Suprapubic skin (tissue), 4 donors: ENCODE measurements at regions not wholly inside any gene's neighbourhood (a gene's known extent, or its start where the extent isn't known, plus 50 kb on each side); places are given as distances from the start of the nearest gene placed in this dataset.

Experiments
- DNase-seq, 2 donors: peaks; one replicate each; pipeline ENCODE4 v3.0.0-alpha.2; 2019; ENCODE audit warnings: low spot score in 2 of 2
- H3K27ac ChIP-seq: fragments of 200-600 bp; sonication (generic); one replicate; pipeline ENCODE4 v1.5.1; 2019
- H3K27me3 ChIP-seq: fragments of 200-600 bp; sonication (generic); one replicate; pipeline ENCODE4 v1.5.1; 2019
- H3K36me3 ChIP-seq: fragments of 200-600 bp; sonication (generic); one replicate; pipeline ENCODE4 v1.5.1; 2019
- H3K4me1 ChIP-seq: fragments of 200-600 bp; sonication (generic); one replicate; pipeline ENCODE4 v1.5.1; 2019
- H3K4me3 ChIP-seq: fragments of 200-600 bp; sonication (generic); one replicate; pipeline ENCODE4 v1.5.1; 2019; ENCODE audit warnings: mild to moderate bottlenecking
- H3K9me3 ChIP-seq: fragments of 200-600 bp; sonication (generic); one replicate; pipeline ENCODE4 v1.5.1; 2019
- CTCF ChIP-seq, 2 donors: fragments of 200-600 bp in 1 of 2; fragments of 450-650 bp in 1 of 2; sonication (generic) in 1 of 2; IDR thresholded peaks; one replicate each; pipeline ENCODE4 v1.5.1; 2016 to 2019; ENCODE audit warnings: antibody characterized with exemption in 2 of 2, mild to moderate bottlenecking in 1 of 2, moderate library complexity in 1 of 2
- EP300 ChIP-seq: sonication (generic); formaldehyde crosslinking; IDR thresholded peaks from one replicate; pipeline ENCODE4 v1.6.1; 2017; ENCODE audit warnings: antibody characterized with exemption
- POLR2A ChIP-seq, 2 donors: fragments of 450-650 bp; IDR thresholded peaks; one replicate each; pipeline ENCODE4 v1.6.1; 2017; ENCODE audit warnings: antibody characterized with exemption in 2 of 2, mild to moderate bottlenecking in 2 of 2, moderate library complexity in 2 of 2
- POLR2AphosphoS5 ChIP-seq, 3 donors: sonication (generic); formaldehyde crosslinking; IDR thresholded peaks; one replicate each; pipeline ENCODE4 v1.6.1; 2017; ENCODE audit warnings: antibody characterized with exemption in 3 of 3
- WGBS: methylation state at CpG from one replicate; pipeline ENCODE4 v1.1.5; 2018; 5-methylcytosine and 5-hydroxymethylcytosine counted together

DNA sequence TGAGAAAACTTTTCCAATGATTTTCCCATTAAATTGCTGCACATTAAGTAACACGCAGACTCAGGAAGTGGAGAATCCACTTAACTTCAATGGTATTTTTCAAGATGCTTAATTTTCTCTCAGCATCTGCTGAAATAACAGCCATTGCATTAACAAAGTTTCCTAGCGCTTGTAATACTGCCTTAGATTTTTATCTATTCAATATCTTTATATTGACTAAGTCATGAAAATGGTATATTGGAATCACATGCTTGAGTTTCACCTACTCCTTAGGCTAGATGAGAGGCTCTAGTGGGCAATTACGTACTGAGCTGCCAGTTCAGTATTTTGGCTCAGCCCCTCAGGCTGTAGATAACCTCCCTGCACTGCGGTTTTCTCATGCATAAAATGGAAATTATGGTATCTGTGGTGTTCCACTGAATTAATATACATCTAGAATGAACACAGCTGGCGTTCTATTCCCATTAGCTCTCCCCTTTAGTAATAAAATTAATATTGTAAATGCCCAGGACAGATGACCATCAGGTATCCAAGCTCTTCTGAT lies 112.9 kb downstream of the MTX3 start:
- no peak for DNase-seq
- H3K4me3 ChIP-seq, result no peak overlapping the region
- H3K36me3 ChIP-seq, result no peaks in the 10 kb centered on the region
- TF ChIP-seq POLR2AphosphoS5 (IDR thresholded peaks at IDR 0.05) (no peak), CTCF (IDR thresholded peaks at IDR 0.05) (no peak), POLR2A (IDR thresholded peaks at IDR 0.05) (no peak), EP300 (no peak)
- no peaks in the 10 kb centered on the region for H3K27me3 ChIP-seq
- H3K27ac ChIP-seq, result no peak overlapping the region
- H3K9me3 ChIP-seq, result no peaks in the 10 kb centered on the region
- no peaks in the 10 kb centered on the region for H3K4me1 ChIP-seq
- WGBS, result 58% methylated on average over 5 of the region's 5 CpGs

DNA sequence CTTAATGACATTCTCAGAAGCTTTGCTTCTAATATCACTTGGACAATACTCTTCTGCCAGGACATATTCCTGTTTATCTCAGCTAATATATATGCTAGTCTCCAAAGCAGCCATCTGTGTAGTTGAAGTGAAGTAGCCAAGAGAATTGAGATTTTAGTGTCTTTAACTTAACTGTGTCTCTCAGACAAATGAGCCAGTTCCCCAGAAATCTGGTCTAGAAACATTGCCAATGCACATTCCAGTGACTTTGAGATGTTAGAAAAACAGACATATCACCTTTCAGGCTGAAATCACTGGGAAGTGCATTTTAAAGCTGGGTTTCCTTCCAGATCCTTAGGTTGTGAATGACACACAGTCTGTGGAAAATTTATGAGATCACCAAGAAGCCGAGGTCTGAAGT lies 114.6 kb downstream of the MTX3 start:
- Histone ChIP-seq H3K27me3 (no peaks in the 10 kb centered on the region), H3K4me3 (no peak overlapping the region), H3K4me1 (no peaks in the 10 kb centered on the region), H3K27ac (no peak overlapping the region), H3K9me3 (no peaks in the 10 kb centered on the region), H3K36me3 (no peaks in the 10 kb centered on the region)
- 64% methylated on average over 1 of the region's 1 CpG for WGBS
- no peak for DNase-seq
- TF ChIP-seq POLR2A (IDR thresholded peaks at IDR 0.05) (no peak), POLR2AphosphoS5 (IDR thresholded peaks at IDR 0.05) (no peak), CTCF (IDR thresholded peaks at IDR 0.05) (no peak), EP300 (no peak)

DNA sequence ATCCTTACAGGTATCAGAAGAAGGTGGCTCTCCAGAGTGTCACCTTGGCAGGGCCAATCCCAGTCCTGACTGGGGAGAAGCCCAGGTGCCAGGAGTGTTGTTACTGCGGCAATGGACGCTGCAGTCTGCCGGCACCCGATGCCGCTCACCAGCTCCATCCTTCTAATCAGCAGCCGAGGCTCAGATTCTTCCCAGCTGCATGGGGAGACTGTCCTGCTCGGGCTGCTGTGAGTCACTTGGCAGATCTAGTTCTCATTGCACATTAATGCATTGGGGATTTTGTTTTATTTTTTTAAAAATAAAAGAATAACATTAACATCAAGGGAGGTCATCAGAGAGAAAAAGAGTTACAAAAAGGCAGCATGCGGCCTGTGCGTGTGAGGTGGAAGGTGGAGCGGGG lies 115.8 kb downstream of the MTX3 start:
- no peak for DNase-seq
- no peak for TF ChIP-seq POLR2AphosphoS5 (IDR thresholded peaks at IDR 0.05)
- TF ChIP-seq EP300, result no peak
- no peak for TF ChIP-seq CTCF (IDR thresholded peaks at IDR 0.05)
- TF ChIP-seq POLR2A (IDR thresholded peaks at IDR 0.05), result no peak
- Histone ChIP-seq H3K27ac (no peak overlapping the region), H3K27me3 (peaks cover 6% of the 10 kb centered on the region), H3K9me3 (no peaks in the 10 kb centered on the region), H3K4me3 (no peak overlapping the region), H3K36me3 (no peaks in the 10 kb centered on the region), H3K4me1 (no peaks in the 10 kb centered on the region)
- 78% methylated on average over 10 of the region's 10 CpGs for WGBS

GRCh38 chr5:79873187-79873586 lies 117.9 kb downstream of the MTX3 start:
- no peaks in the 10 kb centered on the region for H3K4me1 ChIP-seq
- H3K36me3 ChIP-seq, result no peaks in the 10 kb centered on the region
- H3K4me3 ChIP-seq, result no peak overlapping the region
- no peak for TF ChIP-seq EP300
- TF ChIP-seq CTCF (IDR thresholded peaks at IDR 0.05), result no peak
- TF ChIP-seq POLR2A (IDR thresholded peaks at IDR 0.05), result no peak
- no peak for TF ChIP-seq POLR2AphosphoS5 (IDR thresholded peaks at IDR 0.05)
- 78% methylated on average over 7 of the region's 8 CpGs for WGBS
- H3K27ac ChIP-seq, result no peak overlapping the region
- H3K9me3 ChIP-seq, result no peaks in the 10 kb centered on the region
- DNase-seq, result no peak
- H3K27me3 ChIP-seq, result peaks cover 10% of the 10 kb centered on the region

- no peak for TF ChIP-seq CTCF (IDR thresholded peaks at IDR 0.05)
- TF ChIP-seq POLR2A (IDR thresholded peaks at IDR 0.05), result no peak
- no peak for TF ChIP-seq POLR2AphosphoS5 (IDR thresholded peaks at IDR 0.05)
- TF ChIP-seq EP300, result no peak
- WGBS, result 68% methylated on average over 3 of the region's 3 CpGs
- no peak for DNase-seq
Observed at GRCh38 chr5:79872291-79872690, 118.8 kb downstream of the MTX3 start.

More at GRCh38 chr5:79872291-79872690, 118.8 kb downstream of the MTX3 start:
- H3K9me3 ChIP-seq, result no peaks in the 10 kb centered on the region
- H3K36me3 ChIP-seq, result no peaks in the 10 kb centered on the region
- H3K4me3 ChIP-seq, result no peak overlapping the region
- H3K27ac ChIP-seq, result no peak overlapping the region
- no peaks in the 10 kb centered on the region for H3K4me1 ChIP-seq
- H3K27me3 ChIP-seq, result peaks cover 13% of the 10 kb centered on the region
